Adipocyte (in vitro differentiated cells): ENCODE measurements at regions not wholly inside any gene's neighbourhood (a gene's known extent, or its start where the extent isn't known, plus 50 kb on each side); places are given as distances from the start of the nearest gene placed in this dataset.

Experiments used
- DNase-seq: peaks from one replicate; pipeline ENCODE4 v3.0.0-alpha.2; 2015; ENCODE audit warnings: low read depth
- H3K27me3 ChIP-seq: replicated peaks from 2 replicates; pipeline ENCODE4 v1.7.0; 2013; ENCODE audit warnings: mild to moderate bottlenecking, low read length, moderate library complexity; ENCODE audit not compliant: control insufficient read depth, insufficient read depth
- H3K36me3 ChIP-seq: 2 replicates; pipeline ENCODE4 v1.7.0; 2013; ENCODE audit warnings: low read length, mild to moderate bottlenecking, moderate library complexity; ENCODE audit not compliant: control insufficient read depth, insufficient read depth, severe bottlenecking
- H3K4me1 ChIP-seq: 2 replicates; pipeline ENCODE4 v1.7.0; 2013; ENCODE audit warnings: mild to moderate bottlenecking, low read length, moderate library complexity; ENCODE audit not compliant: control insufficient read depth, insufficient read depth
- H3K4me3 ChIP-seq: 2 replicates; pipeline ENCODE4 v1.7.0; 2013; ENCODE audit warnings: mild to moderate bottlenecking, low read length, moderate library complexity
- H3K9ac ChIP-seq: 2 replicates; pipeline ENCODE4 v1.7.0; 2013; ENCODE audit warnings: mild to moderate bottlenecking, low read length, moderate library complexity
- H3K9me3 ChIP-seq: 2 replicates; pipeline ENCODE4 v1.7.0; 2013; ENCODE audit warnings: mild to moderate bottlenecking, low read length, moderate library complexity; ENCODE audit not compliant: control insufficient read depth

GRCh38 chr10:117931078-117931477, 115.7 kb downstream of the RAB11FIP2 start:
- H3K27me3 ChIP-seq, result peaks cover 8% of the 10 kb centered on the region
- no peak overlapping the region for H3K9ac ChIP-seq
- no peak for DNase-seq
- H3K36me3 ChIP-seq, result no peaks in the 10 kb centered on the region
- H3K9me3 ChIP-seq, result peaks cover 8% of the 10 kb centered on the region
- peaks cover 4% of the 10 kb centered on the region for H3K4me1 ChIP-seq
- H3K4me3 ChIP-seq, result no peak overlapping the region

GRCh38 chr10:117933036-117933435, 113.7 kb downstream of the RAB11FIP2 start:
- H3K9me3 ChIP-seq, result peaks cover 8% of the 10 kb centered on the region
- H3K9ac ChIP-seq, result no peak overlapping the region
- DNase-seq, result no peak
- peaks cover 13% of the 10 kb centered on the region for H3K4me1 ChIP-seq
- no peak overlapping the region for H3K4me3 ChIP-seq
- peaks cover 8% of the 10 kb centered on the region for H3K27me3 ChIP-seq
- no peaks in the 10 kb centered on the region for H3K36me3 ChIP-seq

- peaks cover 2% of the 10 kb centered on the region for H3K27me3 ChIP-seq
- peaks cover 13% of the 10 kb centered on the region for H3K4me1 ChIP-seq
- H3K9me3 ChIP-seq, result peaks cover 8% of the 10 kb centered on the region
- no peak overlapping the region for H3K4me3 ChIP-seq
- no peak overlapping the region for H3K9ac ChIP-seq
- DNase-seq, result no peak
- no peaks in the 10 kb centered on the region for H3K36me3 ChIP-seq
These were observed 112.3 kb downstream of the RAB11FIP2 start for GRCh38 chr10:117934477-117934876.

GRCh38 chr10:117936141-117936540, 110.6 kb downstream of the RAB11FIP2 start:
- H3K4me1 ChIP-seq, result peaks cover 13% of the 10 kb centered on the region
- H3K4me3 ChIP-seq, result peak overlapping the region; percentile 9
- peak; percentile 56 for DNase-seq
- peaks cover 3% of the 10 kb centered on the region for H3K27me3 ChIP-seq
- peaks cover 6% of the 10 kb centered on the region for H3K9me3 ChIP-seq
- H3K36me3 ChIP-seq, result no peaks in the 10 kb centered on the region
- peak overlapping the region; percentile 66 for H3K9ac ChIP-seq

- peak overlapping the region; percentile 9 for H3K4me3 ChIP-seq
- peaks cover 2% of the 10 kb centered on the region for H3K9me3 ChIP-seq
- no peak for DNase-seq
- H3K36me3 ChIP-seq, result no peaks in the 10 kb centered on the region
- H3K27me3 ChIP-seq, result peaks cover 3% of the 10 kb centered on the region
- H3K9ac ChIP-seq, result peak overlapping the region; percentile 66
- H3K4me1 ChIP-seq, result peaks cover 13% of the 10 kb centered on the region
These were observed 110.2 kb downstream of the RAB11FIP2 start for GRCh38 chr10:117936566-117936965.

GRCh38 chr10:117936976-117937375, 109.8 kb downstream of the RAB11FIP2 start:
- peaks cover 3% of the 10 kb centered on the region for H3K27me3 ChIP-seq
- H3K4me1 ChIP-seq, result peaks cover 16% of the 10 kb centered on the region
- no peak overlapping the region for H3K4me3 ChIP-seq
- no peaks in the 10 kb centered on the region for H3K36me3 ChIP-seq
- no peaks in the 10 kb centered on the region for H3K9me3 ChIP-seq
- H3K9ac ChIP-seq, result no peak overlapping the region
- DNase-seq, result no peak

- no peaks in the 10 kb centered on the region for H3K9me3 ChIP-seq
- H3K4me1 ChIP-seq, result peaks cover 26% of the 10 kb centered on the region
- H3K9ac ChIP-seq, result no peak overlapping the region
- H3K4me3 ChIP-seq, result no peak overlapping the region
- peaks cover 3% of the 10 kb centered on the region for H3K27me3 ChIP-seq
- no peak for DNase-seq
- H3K36me3 ChIP-seq, result no peaks in the 10 kb centered on the region
These were observed 108.6 kb downstream of the RAB11FIP2 start for GRCh38 chr10:117938104-117938503.

GRCh38 chr10:117942226-117942625, 104.5 kb downstream of the RAB11FIP2 start:
- Histone ChIP-seq H3K9ac (no peak overlapping the region), H3K4me3 (no peak overlapping the region), H3K4me1 (peaks cover 13% of the 10 kb centered on the region), H3K36me3 (no peaks in the 10 kb centered on the region), H3K9me3 (no peaks in the 10 kb centered on the region), H3K27me3 (peaks cover 3% of the 10 kb centered on the region)
- no peak for DNase-seq

GRCh38 chr10:117944676-117945447, 101.9 kb downstream of the RAB11FIP2 start:
- H3K9ac ChIP-seq, result no peak overlapping the region
- DNase-seq, result no peak
- H3K27me3 ChIP-seq, result peaks cover 7% of the 10 kb centered on the region
- peaks cover 13% of the 10 kb centered on the region for H3K4me1 ChIP-seq
- H3K36me3 ChIP-seq, result no peaks in the 10 kb centered on the region
- H3K4me3 ChIP-seq, result no peak overlapping the region
- no peaks in the 10 kb centered on the region for H3K9me3 ChIP-seq

- DNase-seq, result no peak
- H3K9ac ChIP-seq, result no peak overlapping the region
- H3K9me3 ChIP-seq, result no peaks in the 10 kb centered on the region
- no peaks in the 10 kb centered on the region for H3K36me3 ChIP-seq
- peaks cover 13% of the 10 kb centered on the region for H3K4me1 ChIP-seq
- H3K4me3 ChIP-seq, result no peak overlapping the region
- H3K27me3 ChIP-seq, result peaks cover 6% of the 10 kb centered on the region
These were observed 101.1 kb downstream of the RAB11FIP2 start for GRCh38 chr10:117945651-117946050.

GRCh38 chr10:117946525-117947070, 100.1 kb downstream of the RAB11FIP2 start:
- peaks cover 13% of the 10 kb centered on the region for H3K4me1 ChIP-seq
- no peaks in the 10 kb centered on the region for H3K9me3 ChIP-seq
- DNase-seq, result no peak
- peaks cover 11% of the 10 kb centered on the region for H3K27me3 ChIP-seq
- no peak overlapping the region for H3K9ac ChIP-seq
- no peaks in the 10 kb centered on the region for H3K36me3 ChIP-seq
- H3K4me3 ChIP-seq, result no peak overlapping the region
